HEK293 (cell line): ENCODE measurements at regions not wholly inside any gene's neighbourhood (a gene's known extent, or its start where the extent isn't known, plus 50 kb on each side); places are given as distances from the start of the nearest gene placed in this dataset.

Source experiments
- ZNF341 ChIP-seq: fragments of 450-650 bp; formaldehyde crosslinking; IDR thresholded peaks from 2 replicates; pipeline ENCODE4; 2016; ENCODE audit warnings: low read depth, missing biosample characterization, missing genetic modification characterization
- TF ChIP-seq, protein P1 (sequence below): fragments of 450-650 bp; formaldehyde crosslinking; IDR thresholded peaks from 2 replicates; pipeline ENCODE4 v1.5.1; 2016; ENCODE audit warnings: missing biosample characterization, missing genetic modification characterization, low read depth
- TF ChIP-seq, protein P2 (sequence below): fragments of 450-650 bp; formaldehyde crosslinking; IDR thresholded peaks from 2 replicates; pipeline ENCODE4 v1.5.1; 2016; ENCODE audit warnings: missing biosample characterization, missing genetic modification characterization

DNA sequence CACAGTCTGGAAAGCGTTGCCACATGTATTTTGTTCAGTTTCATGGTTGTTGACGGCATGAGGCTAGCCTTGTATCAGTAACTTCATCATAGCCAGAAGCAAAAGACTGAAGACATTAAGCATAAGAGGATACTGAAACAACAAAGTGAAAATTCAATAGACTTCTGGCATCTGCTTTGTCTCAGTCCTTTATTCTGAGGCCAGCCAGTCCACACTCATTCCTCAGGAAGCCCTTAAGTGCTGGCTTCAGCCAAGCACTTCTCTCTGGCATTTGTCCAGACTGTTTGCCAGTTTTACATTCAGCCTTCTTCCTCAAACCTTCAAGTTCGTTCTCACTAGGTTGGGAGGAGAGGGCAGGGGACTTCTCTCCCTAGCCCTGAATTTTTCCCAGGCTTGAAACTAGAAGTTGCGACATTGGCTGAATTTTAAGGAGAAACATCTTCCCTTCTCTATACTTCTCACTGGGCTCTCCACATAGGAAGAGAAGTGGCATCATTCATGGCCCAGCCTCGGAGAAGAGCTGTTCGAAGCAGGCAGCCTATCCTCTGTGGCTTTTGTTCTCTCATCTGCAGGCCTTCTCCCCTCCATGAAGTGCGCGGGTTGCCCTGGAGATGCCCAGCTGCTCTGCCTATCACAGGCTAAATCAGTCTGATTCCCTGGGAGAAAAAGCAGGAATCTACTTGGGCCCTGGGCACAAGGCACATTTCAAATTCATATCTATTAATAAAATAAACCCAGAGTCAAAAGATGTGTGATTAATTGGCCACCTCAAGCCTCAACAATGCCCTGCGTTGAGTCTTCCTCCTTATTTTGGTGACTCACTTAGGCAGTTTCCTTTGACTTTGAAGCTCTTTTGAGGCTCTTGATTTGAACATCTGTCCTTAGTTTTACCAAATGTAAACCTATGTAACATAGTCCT is 130.9 kb upstream of the PLEKHA5 start:
- no peak for TF ChIP-seq ZNF341 (tag by site-specific recombination)
- TF ChIP-seq, protein P1, sequence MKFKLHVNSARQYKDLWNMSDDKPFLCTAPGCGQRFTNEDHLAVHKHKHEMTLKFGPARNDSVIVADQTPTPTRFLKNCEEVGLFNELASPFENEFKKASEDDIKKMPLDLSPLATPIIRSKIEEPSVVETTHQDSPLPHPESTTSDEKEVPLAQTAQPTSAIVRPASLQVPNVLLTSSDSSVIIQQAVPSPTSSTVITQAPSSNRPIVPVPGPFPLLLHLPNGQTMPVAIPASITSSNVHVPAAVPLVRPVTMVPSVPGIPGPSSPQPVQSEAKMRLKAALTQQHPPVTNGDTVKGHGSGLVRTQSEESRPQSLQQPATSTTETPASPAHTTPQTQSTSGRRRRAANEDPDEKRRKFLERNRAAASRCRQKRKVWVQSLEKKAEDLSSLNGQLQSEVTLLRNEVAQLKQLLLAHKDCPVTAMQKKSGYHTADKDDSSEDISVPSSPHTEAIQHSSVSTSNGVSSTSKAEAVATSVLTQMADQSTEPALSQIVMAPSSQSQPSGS (tag by site-specific recombination): no peak
- TF ChIP-seq, protein P2, sequence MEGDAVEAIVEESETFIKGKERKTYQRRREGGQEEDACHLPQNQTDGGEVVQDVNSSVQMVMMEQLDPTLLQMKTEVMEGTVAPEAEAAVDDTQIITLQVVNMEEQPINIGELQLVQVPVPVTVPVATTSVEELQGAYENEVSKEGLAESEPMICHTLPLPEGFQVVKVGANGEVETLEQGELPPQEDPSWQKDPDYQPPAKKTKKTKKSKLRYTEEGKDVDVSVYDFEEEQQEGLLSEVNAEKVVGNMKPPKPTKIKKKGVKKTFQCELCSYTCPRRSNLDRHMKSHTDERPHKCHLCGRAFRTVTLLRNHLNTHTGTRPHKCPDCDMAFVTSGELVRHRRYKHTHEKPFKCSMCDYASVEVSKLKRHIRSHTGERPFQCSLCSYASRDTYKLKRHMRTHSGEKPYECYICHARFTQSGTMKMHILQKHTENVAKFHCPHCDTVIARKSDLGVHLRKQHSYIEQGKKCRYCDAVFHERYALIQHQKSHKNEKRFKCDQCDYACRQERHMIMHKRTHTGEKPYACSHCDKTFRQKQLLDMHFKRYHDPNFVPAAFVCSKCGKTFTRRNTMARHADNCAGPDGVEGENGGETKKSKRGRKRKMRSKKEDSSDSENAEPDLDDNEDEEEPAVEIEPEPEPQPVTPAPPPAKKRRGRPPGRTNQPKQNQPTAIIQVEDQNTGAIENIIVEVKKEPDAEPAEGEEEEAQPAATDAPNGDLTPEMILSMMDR (tag by site-specific recombination): no peak
